GM19043 (cell line): ENCODE measurements at regions not wholly inside any gene's neighbourhood (a gene's known extent, or its start where the extent isn't known, plus 50 kb on each side); places are given as distances from the start of the nearest gene placed in this dataset.

Source experiments
- ATAC-seq: cut with Tn5 transposase; IDR thresholded peaks from one replicate; pipeline ENCODE4 v1.9.1; 2021; ENCODE audit warnings: low read depth; ENCODE audit not compliant: unreplicated experiment

DNA sequence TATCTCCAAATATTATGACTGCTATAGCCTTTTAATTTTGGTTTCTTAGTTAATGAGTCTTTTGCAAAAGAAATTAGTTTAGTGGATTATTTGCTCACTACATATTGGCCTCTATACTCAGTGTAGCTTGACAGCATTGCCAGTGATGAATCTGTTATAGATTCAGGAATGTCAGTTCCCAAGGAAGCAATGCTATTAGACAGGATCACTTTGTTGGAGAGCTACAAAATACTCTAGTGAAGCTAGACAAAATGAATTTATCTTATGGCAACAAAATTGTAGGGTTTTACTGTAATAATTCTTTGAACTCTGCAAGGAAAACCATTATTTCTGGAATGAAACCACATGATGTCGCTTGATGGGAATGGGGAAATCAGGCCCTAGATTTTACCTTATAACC lies 543.3 kb downstream of the SQOR start:
- no peak for ATAC-seq

DNA sequence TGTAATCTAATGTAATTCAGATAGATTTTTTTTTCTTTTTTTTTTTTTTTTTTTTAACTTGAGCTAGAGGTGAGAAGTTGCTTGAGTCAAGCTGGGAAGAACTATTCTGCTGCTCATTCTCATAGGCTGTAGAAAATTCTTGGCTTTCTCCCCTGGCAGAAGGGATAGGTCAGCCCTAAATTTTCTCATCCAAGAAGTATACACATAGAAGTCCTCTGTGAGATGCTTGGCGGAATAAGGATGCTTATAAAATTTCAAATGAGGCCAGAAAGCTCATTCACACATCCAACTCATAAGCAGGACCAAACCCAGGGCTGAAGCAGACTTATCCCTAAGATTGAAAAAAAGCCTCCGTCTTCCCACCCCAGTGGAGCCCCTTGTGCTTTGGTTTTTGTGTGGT lies 572.5 kb downstream of the SQOR start:
- ATAC-seq, result no peak

GRCh38 chr15:46213551-46213950 lies 578.7 kb downstream of the SQOR start:
- no peak for ATAC-seq

- ATAC-seq, result no peak
Measured at GRCh38 chr15:46222826-46223225, 588.0 kb downstream of the SQOR start.

GRCh38 chr15:46229263-46229662 lies 594.4 kb downstream of the SQOR start:
- ATAC-seq, result no peak

GRCh38 chr15:46231786-46232185 lies 597.0 kb downstream of the SQOR start:
- ATAC-seq, result no peak

DNA sequence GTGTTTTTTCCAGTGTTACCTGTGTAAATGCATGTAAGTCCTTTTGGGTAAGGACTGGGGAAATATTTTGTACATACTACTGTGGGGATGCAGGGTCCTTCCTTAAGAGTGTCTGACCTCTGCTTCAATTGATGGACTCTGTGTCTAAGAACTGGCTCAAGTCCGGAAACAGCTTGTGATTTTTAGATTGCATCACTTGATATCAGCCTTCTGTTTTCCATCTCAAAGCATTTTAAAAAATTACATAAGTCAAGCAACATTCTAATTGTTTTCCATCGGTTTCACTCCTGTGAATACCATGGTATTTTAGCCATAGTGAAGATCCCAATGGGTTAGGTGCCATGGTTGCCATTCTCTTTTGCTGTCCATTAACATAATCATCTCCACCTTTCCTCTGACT lies 597.6 kb downstream of the SQOR start:
- ATAC-seq, result no peak

GRCh38 chr15:46242935-46243334 lies 608.1 kb downstream of the SQOR start:
- ATAC-seq, result no peak

DNA sequence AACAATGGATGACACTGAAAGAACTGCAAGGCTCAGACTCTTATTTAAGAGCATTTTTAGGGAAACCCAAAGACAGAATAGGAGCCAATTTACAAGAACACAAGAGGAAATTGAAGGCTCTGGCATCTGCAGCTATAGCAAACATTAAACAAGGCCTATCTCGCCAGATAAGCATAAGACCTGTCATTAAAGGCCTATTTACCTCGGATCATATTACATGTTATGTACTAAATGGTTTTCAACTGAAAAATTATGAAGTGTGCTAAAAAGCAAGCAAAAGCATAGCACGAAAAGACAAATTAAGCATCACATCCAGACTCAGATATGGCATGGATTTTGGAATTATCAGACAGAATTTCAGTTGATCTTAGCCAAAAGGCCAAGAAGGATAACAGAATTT lies 617.1 kb downstream of the SQOR start:
- ATAC-seq, result no peak

GRCh38 chr15:46258056-46258455 lies 623.2 kb downstream of the SQOR start:
- ATAC-seq, result no peak

DNA sequence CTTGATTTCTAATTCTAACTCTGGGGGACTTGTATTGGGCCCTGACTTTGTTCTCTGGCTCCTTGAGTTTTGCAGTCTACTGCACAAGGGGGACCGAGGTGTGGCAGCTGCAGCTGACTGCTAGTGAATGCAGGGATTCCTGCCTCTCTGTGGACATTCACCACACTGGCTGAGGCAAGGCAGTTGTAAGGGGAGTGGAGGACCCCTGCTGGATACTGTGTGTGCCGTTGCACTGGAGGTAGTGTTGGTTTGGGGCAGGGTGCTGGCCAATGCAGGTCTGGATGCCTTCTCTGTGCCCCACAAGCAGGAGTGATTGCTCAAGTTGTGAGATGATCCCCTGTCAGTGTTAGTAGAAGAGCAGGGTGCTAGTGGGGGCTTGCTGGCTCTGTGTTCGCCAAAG lies 626.1 kb downstream of the SQOR start:
- no peak for ATAC-seq

DNA sequence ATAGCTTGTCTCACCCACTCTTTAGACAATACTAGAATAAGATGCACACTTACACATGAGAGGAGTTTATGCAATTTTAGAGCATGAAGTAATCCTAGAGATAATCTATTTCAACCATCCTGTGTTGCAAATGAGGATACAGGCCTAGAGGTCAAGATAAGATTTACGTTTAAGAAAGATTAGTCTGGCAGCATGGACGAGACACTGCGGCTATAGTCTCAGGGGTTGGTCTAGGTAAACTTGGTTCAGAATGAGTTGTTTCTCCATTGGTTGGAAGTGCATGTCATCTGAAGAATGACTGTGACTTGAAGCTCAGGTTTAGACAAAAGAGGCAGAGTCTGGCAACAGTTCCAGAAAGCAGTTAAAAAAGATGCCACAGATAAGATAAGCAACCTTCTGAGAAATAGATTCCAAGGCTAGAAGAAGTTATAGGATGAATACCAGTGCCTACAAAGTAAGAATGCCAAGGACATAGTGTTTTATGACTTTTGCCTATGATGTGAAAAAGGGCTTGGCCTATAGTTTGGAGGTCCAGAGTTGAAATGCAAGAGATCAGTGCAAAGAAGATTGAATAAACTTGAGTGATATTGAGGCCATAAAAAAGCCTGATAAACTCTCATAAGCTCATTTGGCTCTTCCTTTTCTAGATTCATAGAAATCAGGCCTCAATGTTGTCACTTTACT lies 631.0 kb downstream of the SQOR start:
- no peak for ATAC-seq

DNA sequence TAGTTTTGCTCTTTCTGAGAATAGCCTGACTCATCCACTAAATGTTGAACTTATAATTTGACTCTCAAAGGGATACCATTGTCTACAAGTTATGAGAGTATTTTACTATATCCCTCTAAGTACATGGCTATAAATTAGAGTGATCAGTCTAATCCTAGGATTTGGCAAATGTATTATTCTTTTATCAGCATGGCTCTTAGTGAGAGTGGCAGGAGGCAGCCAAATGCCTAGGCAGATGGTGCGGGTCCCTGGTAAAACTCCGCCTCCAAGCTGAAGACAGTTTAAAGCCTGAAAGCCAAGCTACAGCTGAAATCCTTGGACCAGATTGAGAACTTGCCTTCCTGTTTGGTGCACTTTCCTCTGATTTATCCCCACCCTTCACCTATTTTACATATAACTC lies 631.8 kb downstream of the SQOR start:
- ATAC-seq, result no peak

DNA sequence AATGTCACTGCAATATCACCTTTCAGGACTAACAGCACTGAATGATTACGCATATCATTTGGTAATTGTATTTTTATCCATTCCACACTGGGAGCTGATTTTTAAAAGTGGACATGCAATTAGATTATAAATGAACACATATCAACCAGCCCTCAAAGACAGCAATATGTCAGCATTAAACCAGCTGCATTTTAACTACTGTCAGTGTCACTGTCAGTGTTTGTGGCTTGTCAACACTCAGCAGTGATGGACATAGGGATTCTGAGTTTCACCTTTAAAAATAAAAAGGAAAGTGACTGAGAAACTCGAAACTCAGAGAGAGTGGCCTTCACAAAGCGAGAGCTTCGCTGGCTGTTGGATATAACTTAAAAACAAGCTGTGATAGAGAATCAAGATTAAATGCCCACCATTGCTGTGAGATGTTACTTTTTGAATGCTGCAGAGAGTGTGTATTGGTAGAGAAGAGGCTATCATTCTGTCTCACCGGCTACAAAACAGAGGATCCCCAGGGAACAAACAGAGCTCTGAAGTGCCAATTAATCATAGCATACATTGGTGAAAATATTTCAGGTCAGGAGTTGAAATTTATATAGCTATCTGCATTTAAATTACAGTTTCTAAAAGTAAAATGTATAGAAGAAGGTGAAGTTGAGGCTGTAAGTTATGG lies 635.8 kb downstream of the SQOR start:
- ATAC-seq, result no peak

GRCh38 chr15:46275701-46276100 lies 640.9 kb downstream of the SQOR start:
- ATAC-seq, result no peak

GRCh38 chr15:46277451-46277850 lies 642.6 kb downstream of the SQOR start:
- no peak for ATAC-seq

DNA sequence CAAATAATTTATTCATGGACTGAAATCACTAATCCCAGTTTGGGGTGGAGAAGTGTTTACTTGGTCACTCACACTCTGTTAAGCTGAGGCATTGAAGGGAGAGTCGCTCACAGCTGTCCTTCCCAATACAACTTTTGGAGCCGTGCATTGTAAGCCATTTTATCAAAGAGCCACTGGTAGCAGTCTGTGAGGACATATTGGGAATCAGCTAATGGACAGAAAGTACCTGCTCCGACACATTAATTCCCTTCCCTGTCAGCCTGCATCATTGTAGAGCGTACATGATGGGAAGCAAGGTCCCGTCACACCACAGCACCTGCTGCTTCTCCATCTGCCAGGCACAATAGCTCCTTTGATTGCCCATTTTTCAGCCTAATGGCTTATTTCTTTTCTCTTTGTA lies 643.2 kb downstream of the SQOR start:
- ATAC-seq, result no peak

GRCh38 chr15:46278486-46279090 lies 643.8 kb downstream of the SQOR start:
- no peak for ATAC-seq

DNA sequence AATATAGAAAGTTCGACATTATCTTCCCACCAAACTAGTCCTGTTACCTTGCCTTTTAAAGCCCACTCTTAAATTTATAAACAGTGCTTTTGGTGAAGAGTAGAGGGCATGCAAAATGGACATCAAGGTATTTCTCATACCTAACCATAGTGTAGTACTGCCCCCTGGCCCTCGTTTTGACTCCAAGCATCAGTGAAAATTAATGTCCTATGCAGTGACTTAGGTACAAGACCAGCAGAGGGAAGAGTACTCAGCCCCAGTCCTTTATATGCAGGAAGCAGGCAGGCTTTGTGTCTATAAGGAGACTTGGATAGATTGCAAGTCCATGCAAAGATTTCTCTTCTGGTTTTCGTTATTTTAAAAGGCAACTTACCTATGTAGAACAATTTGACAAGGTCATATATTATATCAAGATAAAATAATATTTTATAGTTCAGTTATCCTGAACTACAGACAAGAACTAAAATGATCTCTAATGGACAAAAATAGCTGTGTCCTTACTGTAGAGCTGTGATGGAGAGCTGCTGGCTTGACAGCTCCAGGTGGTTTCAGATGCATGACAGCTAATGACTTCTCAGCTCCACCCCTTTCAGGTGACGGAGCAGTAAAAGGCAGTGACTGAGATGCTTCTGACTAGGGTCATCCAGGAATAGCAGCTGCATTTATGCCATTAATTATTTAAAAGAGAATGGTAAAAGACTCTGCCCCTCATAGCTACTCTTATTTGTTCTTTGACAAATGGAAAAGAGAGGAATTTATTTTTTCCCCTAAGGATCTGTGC lies 646.1 kb downstream of the SQOR start:
- no peak for ATAC-seq

DNA sequence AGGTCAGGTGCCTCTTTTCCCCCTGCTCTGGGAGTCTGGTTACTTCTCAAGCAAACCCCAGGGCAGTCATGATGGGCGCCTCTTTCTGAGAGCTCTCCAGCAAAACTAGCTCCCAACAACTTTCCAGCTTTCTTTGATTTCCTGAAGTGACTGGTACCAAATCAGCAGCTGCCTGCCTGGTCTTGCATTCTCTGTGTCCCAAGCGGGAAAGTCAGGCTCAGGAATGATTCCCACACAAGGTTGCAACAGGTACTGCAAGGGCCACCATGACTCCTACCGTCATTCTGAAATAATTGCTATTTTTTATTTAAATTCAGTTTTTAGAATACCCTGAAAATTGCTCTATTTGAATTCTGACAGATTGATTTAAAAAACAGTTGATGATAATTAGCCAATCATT lies 658.7 kb downstream of the SQOR start:
- no peak for ATAC-seq

DNA sequence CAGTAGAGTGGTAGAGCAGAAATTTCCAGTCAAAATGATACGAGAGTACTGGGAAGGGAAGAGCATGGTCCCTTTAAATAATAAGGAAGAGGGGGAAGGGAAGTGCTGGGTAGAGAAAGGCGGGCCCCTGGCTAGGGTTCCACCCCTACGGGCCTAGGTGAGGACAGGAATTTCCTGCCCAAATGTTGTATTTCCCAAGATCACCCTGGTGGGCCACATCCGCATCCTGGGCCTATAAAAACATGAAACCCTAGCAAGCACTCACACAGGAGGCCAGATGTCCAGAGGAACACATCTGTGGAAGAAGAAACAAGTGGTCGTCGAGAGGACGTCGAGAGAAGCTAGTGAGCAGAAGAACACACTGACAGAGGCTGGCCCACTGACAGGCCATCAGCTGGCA lies 661.2 kb downstream of the SQOR start:
- no peak for ATAC-seq
